ENCODE measurements at regions not wholly inside any gene's neighbourhood (a gene's known extent, or its start where the extent isn't known, plus 50 kb on each side); places are given as distances from the start of the nearest gene placed in this dataset.

- no peak for TF ChIP-seq SUZ12 (IDR thresholded peaks at IDR 0.05; ENCODE audit: extremely low read depth, insufficient read depth, insufficient read length)
- TF ChIP-seq YY1 (IDR thresholded peaks at IDR 0.05; ENCODE audit: insufficient read depth, insufficient read length) = no peak
- TF ChIP-seq ZNF274 (IDR thresholded peaks at IDR 0.05; ENCODE audit: low read depth, low read length) = no peak
Observed at GRCh38 chr7:48841739-48842138, 82.6 kb upstream of the CDC14C start.

All from NT2/D1 (cell line).